Cardiac septum (tissue), 1 donor: ENCODE measurements at regions not wholly inside any gene's neighbourhood (a gene's known extent, or its start where the extent isn't known, plus 50 kb on each side); places are given as distances from the start of the nearest gene placed in this dataset.

Experiments used
- DNase-seq: peaks from one replicate; pipeline ENCODE4 v3.0.0-alpha.2; 2020; ENCODE audit warnings: low spot score
- intact Hi-C: fragments of 100-400 bp; cut with DNase I; formaldehyde crosslinking; loops from one replicate; pipeline ENCODE4 v1.14.0; 2022
- donor health status: DM: no; HTN: no; CAD: no.

GRCh38 chr4:52265781-52266525 lies 214.8 kb downstream of the SPATA18 start:
- intact Hi-C loops: no loop called here
- no peak for DNase-seq

GRCh38 chr4:52266537-52267137 lies 215.5 kb downstream of the SPATA18 start:
- intact Hi-C loops: no loop called here
- DNase-seq: no peak

- DNase-seq: no peak
- intact Hi-C loops: no loop called here
Observed at GRCh38 chr4:52269761-52270160, 218.7 kb downstream of the SPATA18 start.

- intact Hi-C loops: no loop called here
- no peak for DNase-seq
Observed at GRCh38 chr4:52273885-52274284, 222.8 kb downstream of the SPATA18 start.

GRCh38 chr4:52288212-52288855 lies 237.2 kb downstream of the SPATA18 start:
- intact Hi-C loops: no loop called here
- DNase-seq: no peak

DNA sequence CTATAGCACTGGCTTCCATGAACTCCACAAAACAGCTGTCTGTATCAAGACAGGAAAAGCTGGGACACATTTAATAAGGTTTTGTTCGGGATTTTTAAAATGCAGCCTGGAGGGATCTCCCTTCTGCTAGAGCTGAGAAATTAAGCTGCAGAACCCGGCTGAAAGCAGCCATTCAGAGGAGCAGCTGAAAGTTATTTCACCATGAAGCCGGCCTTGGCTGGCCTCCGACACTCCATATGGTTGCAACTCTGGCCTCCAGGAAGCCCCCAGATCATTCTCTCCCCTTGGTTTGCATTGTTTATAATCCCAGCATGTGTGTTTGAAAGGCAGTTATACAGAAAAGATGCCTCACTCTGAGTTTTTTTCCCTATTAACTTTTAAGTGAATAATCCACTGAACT lies 239.4 kb downstream of the SPATA18 start:
- DNase-seq: no peak

GRCh38 chr4:52292245-52292644 lies 241.1 kb downstream of the SPATA18 start:
- intact Hi-C loops: no loop called here
- no peak for DNase-seq

More for the DNA sequence above, 239.4 kb downstream of the SPATA18 start:
- intact Hi-C loops: no loop called here

DNA sequence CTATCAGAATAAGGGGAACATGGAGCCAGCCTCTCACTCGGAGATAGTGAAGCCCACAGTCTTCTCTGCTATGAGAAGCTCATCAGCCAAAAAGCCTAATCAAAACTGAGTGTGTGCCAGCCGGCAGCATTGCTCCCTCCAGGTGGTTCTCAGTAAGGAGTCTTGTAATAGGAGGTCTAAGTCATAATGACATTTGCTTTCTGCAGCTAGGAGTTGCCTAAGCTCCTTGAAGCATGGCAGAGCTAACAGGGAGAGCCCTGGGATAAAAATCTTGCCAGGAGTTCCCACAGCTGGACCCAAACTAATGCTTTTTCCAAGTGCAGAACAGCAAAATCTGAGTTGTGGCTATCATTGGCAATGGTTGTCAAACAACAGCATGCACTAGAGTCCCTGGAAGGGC lies 245.2 kb downstream of the SPATA18 start:
- intact Hi-C loops: no loop called here
- DNase-seq: no peak

- intact Hi-C loops: no loop called here
- no peak for DNase-seq
Observed at GRCh38 chr4:52298444-52298843, 247.3 kb downstream of the SPATA18 start.

GRCh38 chr4:52299120-52299519 lies 248.0 kb downstream of the SPATA18 start:
- intact Hi-C loops: no loop called here
- no peak for DNase-seq

GRCh38 chr4:52311464-52312125 lies 260.5 kb downstream of the SPATA18 start:
- intact Hi-C loops: no loop called here
- no peak for DNase-seq

DNA sequence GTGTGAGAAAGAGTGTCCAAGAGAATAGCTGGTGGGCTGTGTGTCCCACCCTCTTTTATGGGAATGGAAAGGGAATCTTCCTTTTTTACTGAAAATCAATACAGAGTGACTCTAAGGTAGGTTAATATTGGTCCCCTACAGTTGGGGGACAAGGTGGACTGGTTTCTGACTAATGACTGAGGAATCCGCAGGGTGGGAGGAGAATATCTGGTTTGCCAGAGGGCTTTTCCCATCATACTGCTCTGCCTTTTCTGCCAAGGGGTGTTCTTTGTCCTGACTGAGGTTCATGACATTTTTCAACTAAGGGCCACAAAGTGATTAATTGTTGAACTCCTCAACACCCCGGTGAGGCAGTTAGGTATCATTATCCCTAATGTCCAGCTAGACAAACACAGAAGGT lies 261.6 kb downstream of the SPATA18 start:
- no peak for DNase-seq
- intact Hi-C loops: no loop called here

DNA sequence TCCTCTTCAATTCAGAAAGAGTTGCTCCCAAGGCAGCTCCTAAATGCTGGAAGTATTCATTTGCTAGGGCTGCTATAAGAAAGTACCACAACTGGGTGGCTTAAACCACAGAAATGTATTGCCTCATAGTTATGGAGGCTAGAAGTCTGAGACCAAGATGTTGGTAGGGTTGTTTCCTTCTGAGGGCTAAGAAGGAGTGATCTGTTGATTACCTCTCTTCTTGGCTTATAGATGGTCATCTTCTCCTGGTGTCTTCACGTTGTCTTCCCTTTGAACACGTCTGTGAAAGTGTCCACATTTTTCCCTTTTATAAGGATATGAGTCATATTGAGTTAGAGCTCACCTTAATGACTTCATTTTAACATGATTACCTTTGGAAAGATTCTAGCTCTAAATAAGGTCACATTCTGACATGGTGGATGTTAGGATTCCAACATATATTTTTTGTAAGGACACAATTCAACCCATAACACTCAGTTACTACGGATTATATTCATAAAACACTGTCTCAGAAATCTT lies 266.3 kb downstream of the SPATA18 start:
- DNase-seq: no peak
- intact Hi-C loops: no loop called here

DNA sequence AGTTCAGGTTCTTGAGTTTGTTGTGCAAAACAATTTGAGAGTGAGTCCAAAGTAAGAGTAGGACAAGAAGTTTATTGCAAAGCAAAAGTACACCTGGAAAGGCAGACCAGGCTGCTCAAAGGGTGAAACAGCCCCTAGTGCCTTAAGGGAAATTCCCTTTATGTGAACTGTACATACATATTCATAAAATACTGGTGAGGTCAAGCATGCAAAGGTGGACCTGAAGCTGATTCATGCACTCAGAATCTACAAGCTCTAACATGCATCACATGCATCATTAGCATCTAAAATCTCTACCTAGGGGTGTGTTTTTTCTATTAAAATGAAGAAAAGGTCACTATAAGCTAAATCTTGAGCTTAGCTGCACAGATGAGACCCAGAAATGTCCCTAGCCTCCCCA lies 266.9 kb downstream of the SPATA18 start:
- DNase-seq: no peak
- intact Hi-C loops: no loop called here

GRCh38 chr4:52329894-52330293 lies 278.8 kb downstream of the SPATA18 start:
- DNase-seq: no peak
- intact Hi-C loops: no loop called here

DNA sequence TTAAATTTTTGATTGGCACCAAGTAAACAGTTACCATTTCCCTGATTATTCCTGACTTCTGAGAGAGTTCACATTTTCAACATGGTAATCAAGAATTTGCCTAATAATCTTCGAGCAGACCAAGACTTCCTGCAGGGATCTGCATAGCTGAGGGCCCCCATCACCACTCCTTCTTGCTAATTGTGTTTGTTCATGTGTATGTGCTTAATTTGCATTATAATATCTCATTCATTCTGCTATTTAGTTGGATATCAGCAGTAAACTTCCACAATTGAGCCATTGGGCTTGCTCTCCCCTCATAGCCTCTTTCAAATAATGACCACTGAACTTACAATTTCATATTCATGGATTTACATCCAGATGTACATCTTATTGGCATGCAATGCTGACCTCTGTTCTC lies 292.5 kb downstream of the SPATA18 start:
- intact Hi-C loops: no loop called here
- no peak for DNase-seq

DNA sequence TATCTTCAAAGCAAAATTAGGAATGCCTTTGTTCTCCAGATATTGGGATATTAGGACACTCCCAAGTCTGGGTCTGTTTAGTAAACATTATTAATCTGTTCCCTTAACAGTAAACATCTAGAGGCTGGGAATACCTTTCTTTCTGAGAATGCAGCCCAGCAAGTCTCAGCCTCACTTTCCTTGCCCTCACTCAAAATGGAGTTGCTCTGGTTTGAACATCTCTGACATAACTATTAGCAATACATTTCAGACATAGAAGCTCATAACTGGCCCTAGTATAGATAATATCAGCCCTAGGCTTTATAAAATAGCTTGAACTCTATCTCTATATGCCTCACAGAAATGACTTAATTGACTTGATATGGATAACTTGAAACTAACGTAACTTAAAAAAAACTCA lies 299.8 kb downstream of the SPATA18 start:
- DNase-seq: no peak
- intact Hi-C loops: no loop called here

DNA sequence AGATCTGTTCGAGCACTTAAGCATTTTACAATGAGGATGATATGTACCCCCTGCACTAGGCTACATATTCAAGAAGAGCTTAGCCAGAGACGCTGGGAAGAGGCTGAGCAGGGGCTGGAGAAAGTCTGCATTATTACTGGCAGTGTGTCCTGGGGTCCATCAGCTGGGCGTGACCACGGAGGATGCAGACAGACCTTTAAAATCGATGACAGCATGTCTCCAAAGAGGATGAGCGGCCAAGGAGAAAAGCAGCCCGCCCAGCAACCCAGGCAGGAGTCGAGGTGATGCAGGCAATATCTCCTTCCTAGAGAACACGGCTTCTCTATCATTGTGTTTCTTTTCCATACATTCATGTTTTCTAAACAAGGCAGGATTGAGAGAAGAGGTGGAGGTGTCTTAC lies 300.7 kb downstream of the USP46 start:
- no peak for DNase-seq
- intact Hi-C loops: no loop called here

GRCh38 chr4:52358883-52359321 lies 300.2 kb downstream of the USP46 start:
- intact Hi-C loops: no loop called here
- DNase-seq: no peak

DNA sequence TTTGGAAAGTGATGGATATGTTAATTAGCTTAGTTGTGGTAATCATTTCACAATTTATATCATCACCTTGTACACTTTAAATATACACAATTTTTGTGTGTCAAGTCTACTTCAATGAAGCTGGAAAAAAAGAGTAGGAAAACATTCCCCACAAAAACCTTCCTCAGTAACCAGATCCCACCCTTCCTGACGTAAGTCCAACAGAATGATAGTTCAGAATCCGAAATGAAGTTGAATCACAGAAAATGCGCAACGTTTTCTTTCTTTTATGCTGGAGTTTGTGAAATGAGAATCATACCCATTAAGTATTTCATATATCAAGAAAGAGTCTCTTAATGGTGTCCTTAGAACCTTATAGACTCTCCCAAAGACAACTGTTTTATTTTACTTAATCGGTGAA lies 292.9 kb downstream of the USP46 start:
- no peak for DNase-seq
- intact Hi-C loops: no loop called here
